PC-3 (cell line): ENCODE measurements at regions not wholly inside any gene's neighbourhood (a gene's known extent, or its start where the extent isn't known, plus 50 kb on each side); places are given as distances from the start of the nearest gene placed in this dataset.

ENCODE experiments used
- EZH2phosphoT487 ChIP-seq: fragments of 300-600 bp; sonication (generic); IDR thresholded peaks from 2 replicates; pipeline ENCODE4 v1.6.1; 2018; ENCODE audit warnings: mild to moderate bottlenecking, antibody characterized with exemption, low read length, borderline replicate concordance
- TF ChIP-seq, protein P1 (sequence below): fragments of 300-600 bp; sonication (generic); conservative IDR thresholded peaks from 2 replicates; pipeline ENCODE4 v1.5.1; 2017; ENCODE audit warnings: antibody characterized with exemption, low read depth, mild to moderate bottlenecking, low read length

GRCh38 chr9:13487071-13487470, 207.6 kb upstream of the MPDZ start:
- TF ChIP-seq, protein P1, sequence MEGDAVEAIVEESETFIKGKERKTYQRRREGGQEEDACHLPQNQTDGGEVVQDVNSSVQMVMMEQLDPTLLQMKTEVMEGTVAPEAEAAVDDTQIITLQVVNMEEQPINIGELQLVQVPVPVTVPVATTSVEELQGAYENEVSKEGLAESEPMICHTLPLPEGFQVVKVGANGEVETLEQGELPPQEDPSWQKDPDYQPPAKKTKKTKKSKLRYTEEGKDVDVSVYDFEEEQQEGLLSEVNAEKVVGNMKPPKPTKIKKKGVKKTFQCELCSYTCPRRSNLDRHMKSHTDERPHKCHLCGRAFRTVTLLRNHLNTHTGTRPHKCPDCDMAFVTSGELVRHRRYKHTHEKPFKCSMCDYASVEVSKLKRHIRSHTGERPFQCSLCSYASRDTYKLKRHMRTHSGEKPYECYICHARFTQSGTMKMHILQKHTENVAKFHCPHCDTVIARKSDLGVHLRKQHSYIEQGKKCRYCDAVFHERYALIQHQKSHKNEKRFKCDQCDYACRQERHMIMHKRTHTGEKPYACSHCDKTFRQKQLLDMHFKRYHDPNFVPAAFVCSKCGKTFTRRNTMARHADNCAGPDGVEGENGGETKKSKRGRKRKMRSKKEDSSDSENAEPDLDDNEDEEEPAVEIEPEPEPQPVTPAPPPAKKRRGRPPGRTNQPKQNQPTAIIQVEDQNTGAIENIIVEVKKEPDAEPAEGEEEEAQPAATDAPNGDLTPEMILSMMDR: no peak
- no peak for TF ChIP-seq EZH2phosphoT487
